ENCODE measurements at regions not wholly inside any gene's neighbourhood (a gene's known extent, or its start where the extent isn't known, plus 50 kb on each side); places are given as distances from the start of the nearest gene placed in this dataset.

GRCh38 chr3:162021206-162021605 lies 524.6 kb downstream of the OTOL1 start:
- DNase-seq: no peak

GRCh38 chr3:162022911-162023310 lies 526.3 kb downstream of the OTOL1 start:
- DNase-seq: no peak

GRCh38 chr3:162029736-162030135 lies 533.1 kb downstream of the OTOL1 start:
- DNase-seq: no peak

GRCh38 chr3:162034368-162034767 lies 537.8 kb downstream of the OTOL1 start:
- DNase-seq: no peak

- no peak for DNase-seq
Measured at GRCh38 chr3:162041622-162042021, 545.0 kb downstream of the OTOL1 start.

GRCh38 chr3:162052636-162053035 lies 556.0 kb downstream of the OTOL1 start:
- DNase-seq: no peak

- peak; percentile 87 for DNase-seq
Measured at GRCh38 chr3:162072656-162073164, 576.1 kb downstream of the OTOL1 start.

- no peak for DNase-seq
Measured at GRCh38 chr3:162073422-162073975, 576.9 kb downstream of the OTOL1 start.

GRCh38 chr3:162077108-162077507 lies 580.5 kb downstream of the OTOL1 start:
- no peak for DNase-seq

- DNase-seq: no peak
Measured at GRCh38 chr3:162082516-162082915, 585.9 kb downstream of the OTOL1 start.

GRCh38 chr3:162087361-162087760 lies 590.8 kb downstream of the OTOL1 start:
- no peak for DNase-seq

- DNase-seq: no peak
Measured at GRCh38 chr3:162092751-162093150, 596.1 kb downstream of the OTOL1 start.

- no peak for DNase-seq
Measured at GRCh38 chr3:162094301-162094700, 597.7 kb downstream of the OTOL1 start.

- DNase-seq: no peak
Measured at GRCh38 chr3:162096874-162097273, 600.3 kb downstream of the OTOL1 start.

- no peak for DNase-seq
Measured at GRCh38 chr3:162103808-162104207, 607.2 kb downstream of the OTOL1 start.

GRCh38 chr3:162111861-162112260 lies 615.3 kb downstream of the OTOL1 start:
- DNase-seq: no peak

- no peak for DNase-seq
Measured at GRCh38 chr3:162112719-162113118, 616.1 kb downstream of the OTOL1 start.

- DNase-seq: no peak
Measured at GRCh38 chr3:162117961-162118360, 621.4 kb downstream of the OTOL1 start.

GRCh38 chr3:162119651-162120050 lies 623.0 kb downstream of the OTOL1 start:
- DNase-seq: no peak

GRCh38 chr3:162122405-162122804 lies 625.8 kb downstream of the OTOL1 start:
- DNase-seq: no peak

GRCh38 chr3:162125790-162126189 lies 629.2 kb downstream of the OTOL1 start:
- DNase-seq: no peak

- DNase-seq: peak; percentile 51
Measured at GRCh38 chr3:162130582-162130981, 634.0 kb downstream of the OTOL1 start.

GRCh38 chr3:162132981-162133380 lies 636.4 kb downstream of the OTOL1 start:
- DNase-seq: no peak

- DNase-seq: no peak
Measured at GRCh38 chr3:162134571-162134970, 638.0 kb downstream of the OTOL1 start.

GRCh38 chr3:162136136-162136535 lies 639.5 kb downstream of the OTOL1 start:
- DNase-seq: no peak
